ENCODE measurements at regions not wholly inside any gene's neighbourhood (a gene's known extent, or its start where the extent isn't known, plus 50 kb on each side); places are given as distances from the start of the nearest gene placed in this dataset.
"Not testable (repeated sequence)": the region's sequence is repeated elsewhere in the genome, so short reads cannot be mapped to it uniquely, and the experiment has no call there.

DNA sequence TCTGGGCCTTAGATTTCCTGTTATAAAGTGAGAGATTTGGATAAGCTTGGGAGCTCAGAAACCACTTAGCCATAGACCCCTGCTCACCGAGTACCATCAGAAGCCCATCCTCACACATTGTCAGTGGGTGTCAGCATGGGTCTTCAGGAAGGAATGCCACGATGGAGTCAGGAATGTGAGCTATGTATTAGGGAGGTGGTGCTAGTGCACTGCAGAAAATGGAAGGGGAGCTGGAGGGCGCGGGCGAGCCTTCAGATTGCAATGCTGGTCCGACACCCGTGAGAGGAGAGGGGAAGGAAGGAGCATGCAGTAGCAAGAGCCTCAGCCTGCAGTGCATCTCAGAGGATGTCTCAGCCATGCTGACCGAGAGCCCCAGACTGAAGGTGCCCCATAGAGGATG is 294.5 kb downstream of the FOXL1 start:
- DNase-seq: no peak

DNA sequence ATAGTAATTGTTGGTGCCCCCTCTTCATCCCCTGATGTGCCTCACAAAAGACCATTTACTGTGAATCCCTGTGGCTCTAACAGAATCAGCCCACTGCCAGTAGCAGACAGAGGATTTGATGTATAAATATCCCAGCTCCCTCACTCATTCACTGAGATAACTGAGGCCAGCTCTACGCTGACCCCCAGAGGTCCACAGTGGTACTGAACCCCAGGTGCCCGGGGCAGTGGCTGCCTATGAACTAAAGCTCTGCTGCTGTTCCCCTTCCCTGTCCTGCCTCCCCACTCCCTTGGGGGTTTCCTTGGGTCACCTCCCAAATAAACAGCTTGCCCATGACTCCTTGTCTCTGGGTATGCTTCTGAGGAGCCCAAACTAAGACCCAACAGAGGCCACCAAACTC is 295.8 kb downstream of the FOXL1 start:
- peak; percentile 58 to 61 for DNase-seq

DNA sequence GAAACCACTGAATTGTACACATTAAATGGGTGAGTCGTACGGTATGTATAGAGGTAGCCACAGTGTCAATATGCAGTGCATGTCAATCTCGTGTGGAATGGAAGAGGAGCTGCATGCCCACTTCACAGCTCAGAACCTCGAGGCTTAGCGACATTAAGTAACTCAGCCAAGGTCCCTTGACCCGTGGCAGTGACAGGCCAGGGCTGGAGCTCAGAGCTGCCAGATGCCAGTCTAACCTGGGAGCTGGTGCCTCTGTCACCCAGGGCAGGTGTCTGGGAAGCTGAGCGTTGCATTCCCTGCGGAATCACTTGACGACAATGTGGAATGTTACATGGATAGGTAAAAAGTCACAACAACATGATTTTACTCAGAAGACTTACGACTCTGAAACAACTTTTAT is 298.1 kb downstream of the FOXL1 start:
- no peak for DNase-seq

DNA sequence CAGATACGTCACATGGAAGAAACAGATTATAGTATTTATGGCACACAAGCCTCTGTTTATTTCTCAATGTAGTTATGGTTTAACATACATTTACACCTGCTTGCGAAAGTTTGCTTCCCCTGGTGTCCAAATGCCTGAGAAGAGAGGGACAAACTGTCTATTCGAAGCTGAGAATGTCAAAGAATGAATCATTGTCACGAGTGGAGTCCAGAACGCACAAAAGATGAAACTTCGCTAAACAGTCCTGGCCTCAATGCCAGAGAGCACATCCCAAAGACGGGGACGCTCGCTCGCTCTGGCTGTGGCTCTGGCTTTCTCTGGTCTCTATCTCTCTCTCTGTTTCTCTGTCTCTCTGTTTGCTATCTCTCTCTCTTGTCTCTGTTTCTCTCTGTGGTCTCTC is 298.8 kb downstream of the FOXL1 start:
- DNase-seq: no peak

DNA sequence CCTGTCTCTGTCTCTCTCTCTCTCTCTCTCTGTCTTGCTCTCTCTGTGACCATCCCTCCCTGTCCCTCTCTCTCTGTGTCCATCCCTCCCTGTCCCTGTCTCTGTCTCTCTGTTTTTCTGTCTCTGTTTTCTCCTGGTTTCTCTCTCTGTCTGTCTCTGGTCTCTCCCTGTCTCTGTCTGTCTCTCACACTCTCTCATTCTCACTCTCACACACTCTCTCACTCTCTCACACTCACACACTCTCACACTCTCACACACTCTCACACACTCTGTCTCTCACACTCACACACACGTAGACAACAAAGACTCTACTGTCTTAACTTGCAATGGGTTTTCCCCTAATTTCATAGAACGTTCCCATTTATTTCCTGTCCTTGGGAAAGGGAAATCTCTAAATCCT is 299.5 kb downstream of the FOXL1 start:
- DNase-seq: no peak

DNA sequence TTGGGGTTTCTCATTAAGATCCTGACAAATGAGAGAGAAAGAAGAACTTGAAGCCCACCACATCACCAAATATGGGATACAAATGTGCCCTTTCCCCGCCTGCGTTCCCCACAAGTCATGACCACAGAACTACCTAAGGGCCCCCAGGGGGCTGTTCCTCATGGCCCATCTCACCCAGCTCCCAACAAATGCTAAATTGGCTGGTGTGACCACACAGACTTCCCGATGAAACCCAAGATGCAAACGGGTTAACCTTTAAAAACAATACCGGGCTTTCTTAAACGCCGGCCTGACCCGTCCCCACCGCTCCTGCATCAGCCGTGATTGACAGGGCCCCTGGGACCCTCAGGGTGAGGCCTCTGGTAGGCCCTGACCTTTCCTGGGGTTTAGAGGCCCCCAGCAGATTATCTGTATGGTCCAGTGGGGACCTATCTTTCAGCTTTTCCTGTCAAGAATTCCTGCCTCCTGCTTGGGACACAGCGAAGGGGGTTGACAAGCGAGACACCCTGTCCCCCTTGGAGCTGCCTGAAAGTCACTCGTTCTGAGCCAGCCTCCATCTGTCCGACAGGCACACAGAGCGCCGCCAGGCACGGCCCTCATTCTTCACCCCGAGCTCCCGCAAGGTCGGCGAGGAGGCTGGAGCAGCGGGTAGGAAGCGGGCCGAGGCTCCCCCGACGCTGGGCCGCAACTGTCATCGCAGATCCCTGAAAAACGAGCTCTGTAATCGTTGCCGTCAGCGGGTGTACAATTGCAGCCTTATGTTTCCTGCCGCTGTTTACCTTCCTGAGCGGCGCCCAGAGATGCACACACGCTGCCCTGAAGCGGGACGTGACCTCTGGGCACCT is 300.1 kb downstream of the FOXL1 start:
- DNase-seq: no peak

DNA sequence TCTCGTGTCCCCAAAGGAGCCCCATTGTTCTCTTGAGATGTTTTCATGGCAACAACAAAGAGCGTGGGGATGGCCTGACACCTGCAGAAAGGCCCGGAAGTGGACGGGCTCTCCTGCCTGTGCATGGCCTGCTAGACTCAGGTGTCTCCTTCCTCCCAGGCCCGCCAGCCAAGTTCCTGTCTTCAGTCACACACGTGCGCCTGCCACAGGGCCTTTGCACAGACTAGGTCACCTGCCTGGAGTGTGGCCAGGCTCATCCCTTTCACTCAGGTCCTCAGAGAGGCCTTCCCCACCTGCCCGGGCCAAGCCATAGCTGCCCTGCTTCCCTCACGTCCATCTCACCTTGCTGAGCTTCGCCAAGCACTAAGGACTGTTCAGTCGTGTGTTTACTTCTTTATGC is 300.9 kb downstream of the FOXL1 start:
- no peak for DNase-seq

DNA sequence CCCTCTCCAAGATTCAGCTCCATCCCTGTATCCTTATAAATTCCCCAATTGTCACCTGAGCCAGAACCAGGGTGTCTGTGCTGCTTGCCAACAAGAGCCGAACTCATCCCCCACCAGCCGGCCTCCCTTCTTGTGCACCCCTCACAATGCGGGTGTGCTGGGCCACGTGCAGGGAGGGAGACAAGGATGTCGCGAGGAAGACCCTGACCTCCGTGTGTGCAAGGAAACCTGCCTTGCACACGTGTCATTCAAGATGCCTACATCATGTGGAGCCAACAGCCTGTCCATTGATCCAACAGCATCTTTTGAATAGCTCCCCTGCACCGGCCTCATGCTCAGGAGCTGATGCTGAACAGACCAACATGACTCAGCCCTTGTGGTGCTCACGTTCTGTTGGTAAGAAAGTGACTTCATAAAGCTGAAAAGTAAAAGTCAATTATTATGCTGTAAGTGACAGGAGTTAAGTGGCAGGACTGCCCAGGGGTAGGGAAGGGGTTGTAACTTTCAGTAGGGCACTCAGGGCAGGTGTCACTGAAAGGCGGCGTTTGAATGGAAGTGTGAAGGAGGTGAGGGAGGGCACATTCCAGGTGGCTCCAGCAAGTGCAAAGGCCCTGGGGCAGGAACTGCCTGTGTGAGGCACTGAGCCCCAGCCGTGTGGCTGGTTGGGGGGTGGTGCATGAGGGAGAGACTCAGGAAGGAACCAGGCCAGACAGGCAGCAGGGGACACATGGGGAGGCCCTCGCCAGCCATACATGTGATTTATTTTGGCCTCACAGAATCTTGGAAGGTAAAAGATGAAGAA is 302.2 kb downstream of the FOXL1 start:
- no peak for DNase-seq

DNA sequence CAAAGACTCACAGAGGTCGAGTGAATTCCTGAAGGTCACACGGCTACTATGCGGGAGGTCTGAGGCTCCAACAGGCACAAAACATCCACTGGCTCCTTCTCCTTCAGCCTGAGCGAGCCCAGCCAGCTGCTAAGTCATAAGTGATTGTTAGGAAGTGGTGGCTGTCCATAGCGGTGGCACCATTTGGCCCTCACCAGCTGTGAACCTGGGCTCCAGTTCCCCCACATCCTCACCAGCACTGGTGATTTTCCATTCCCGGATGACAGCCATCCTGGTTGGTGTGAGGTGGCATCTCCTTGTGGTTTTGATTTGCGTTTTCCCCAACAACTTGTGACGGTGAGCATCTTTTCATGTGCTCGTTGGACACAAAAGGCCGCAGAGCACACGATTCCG is 302.8 kb downstream of the FOXL1 start:
- DNase-seq: no peak

DNA sequence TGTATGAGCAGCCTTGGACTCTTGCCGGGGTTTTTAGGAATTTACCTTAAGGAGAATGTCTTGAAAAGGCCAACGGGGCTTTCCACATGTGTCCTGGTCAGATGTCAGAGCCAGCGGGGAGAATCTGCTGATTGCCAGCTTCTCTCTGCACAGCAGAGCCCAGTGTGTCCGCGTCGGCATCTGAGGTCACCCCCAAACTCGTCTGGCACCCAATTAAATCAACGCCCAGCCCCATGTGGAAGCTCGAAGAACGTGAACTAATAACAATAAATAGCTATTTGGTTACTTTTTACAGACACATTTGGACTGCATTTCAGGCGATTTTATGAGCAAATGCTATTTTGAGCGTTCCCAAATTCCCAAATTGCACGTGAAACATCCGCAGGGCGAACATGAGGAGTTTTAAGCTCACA is 303.5 kb downstream of the FOXL1 start:
- no peak for DNase-seq

DNA sequence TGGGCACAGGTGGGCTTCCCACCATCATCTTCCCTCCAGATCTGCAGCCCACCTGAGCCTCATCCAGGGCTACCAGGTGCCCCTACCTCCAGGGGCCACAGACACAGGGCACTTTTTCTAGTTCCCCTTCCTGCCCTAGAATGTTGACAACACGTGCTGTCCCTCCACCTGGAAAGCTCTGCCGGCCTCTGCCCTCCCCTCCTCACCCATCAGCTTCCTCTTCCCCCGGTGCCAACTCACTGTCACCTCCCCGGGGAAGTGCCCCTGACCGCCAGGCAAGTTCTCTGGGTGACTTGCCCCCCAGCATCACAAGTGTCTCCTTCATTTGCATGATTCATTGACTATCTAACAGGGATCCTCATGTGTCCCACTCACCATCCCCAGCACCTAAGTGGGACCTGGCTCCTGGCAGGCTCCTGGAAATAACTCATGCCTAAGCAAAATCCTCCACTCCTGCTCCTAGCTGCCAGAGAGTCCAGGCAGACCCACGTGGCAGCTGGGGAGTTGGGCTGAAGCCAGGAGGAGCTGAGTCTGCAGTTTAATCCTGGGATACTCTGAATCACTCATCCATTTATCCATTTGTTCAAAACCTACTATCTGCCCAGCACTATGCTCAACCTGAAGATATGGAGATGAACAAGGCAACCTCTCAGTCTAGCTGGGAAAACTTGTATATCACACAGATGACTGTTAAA is 304.4 kb downstream of the FOXL1 start:
- DNase-seq: no peak

DNA sequence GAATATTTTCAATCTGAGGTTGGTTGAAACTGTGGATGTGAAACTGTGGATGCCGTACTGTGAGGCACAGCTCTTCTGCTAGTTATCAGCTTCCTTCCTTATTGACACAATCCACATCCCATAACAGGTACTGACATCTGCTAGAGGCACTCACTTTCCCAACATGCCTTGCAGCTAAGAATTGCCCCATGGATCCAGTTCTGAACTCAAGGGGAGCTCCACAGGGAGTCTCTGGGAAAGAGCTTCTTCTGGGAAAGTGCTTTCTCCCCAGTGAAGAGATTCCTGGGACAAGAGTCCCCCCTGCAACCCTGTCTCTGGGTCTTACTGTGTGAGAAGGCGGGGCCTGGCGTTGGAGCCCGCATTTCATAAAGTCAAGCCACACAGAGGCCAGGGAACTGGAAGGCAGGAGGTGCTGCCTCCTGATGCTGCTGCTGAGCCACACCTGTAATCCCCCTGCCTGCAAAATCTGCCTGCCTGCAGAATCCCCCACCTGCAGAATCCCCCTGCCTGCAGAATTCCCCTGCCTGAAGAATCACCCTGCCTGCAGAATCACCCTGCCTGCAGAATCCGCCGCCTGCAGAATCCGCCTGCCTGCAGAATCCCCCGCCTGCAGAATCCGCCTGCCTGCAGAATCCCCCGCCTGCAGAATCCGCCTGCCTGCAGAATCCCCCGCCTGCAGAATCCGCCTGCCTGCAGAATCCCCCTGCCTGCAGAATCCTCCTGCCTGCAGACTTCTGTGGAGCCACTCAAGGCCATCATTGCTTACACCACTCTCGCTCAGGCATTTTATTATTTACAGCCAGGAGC is 305.4 kb downstream of the FOXL1 start:
- no peak for DNase-seq

DNA sequence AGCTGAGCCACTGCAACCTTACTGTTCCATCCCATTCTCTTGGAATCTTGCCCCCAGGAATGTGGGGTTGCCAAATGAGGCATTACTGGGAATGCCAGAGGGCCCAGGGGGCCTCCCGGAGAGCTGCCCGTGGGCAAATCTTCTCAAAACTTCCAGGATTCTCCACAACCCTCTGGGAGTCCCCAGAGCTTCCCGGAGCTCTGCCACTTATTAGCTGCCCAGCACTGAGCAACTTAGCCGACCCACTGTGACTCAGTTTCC is 306.0 kb downstream of the FOXL1 start:
- DNase-seq: no peak

DNA sequence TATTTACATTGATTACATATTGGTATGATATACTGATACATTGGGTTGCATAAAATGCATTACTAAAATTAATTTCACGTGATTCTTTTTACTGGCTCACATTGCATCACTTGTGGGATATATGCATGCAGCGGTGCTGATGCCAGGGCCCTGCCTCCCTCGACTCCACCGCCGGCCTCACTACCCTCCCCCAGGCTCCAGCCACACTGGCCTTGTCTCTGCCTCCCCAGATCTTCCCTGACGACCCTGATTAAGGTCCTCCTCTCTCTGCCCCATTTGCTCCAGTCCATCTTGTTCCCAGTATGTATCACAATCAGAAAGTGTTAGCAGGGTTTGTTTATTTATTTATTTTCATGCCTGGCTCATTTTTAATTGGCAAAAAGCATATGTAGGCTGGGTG is 306.8 kb downstream of the FOXL1 start:
- DNase-seq: no peak

DNA sequence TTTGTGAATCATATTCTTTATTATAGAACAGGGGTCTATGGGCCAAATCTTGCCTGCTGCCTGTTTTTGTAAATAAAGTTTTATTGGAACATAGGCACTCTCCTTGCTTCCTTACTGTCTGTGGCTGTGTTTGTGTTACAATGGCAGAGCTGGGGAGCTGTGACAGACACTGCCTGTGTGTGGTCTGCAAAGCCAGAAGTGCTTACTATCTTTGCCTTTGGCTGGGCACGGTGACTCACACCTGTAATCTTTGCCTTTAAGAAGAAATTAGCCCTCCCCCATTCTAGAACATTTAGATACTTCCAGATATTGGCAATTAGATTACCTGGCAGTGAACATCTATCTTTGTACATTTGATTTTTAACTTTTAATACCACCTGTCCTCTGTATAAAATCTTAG is 308.3 kb downstream of the FOXL1 start:
- DNase-seq: no peak

DNA sequence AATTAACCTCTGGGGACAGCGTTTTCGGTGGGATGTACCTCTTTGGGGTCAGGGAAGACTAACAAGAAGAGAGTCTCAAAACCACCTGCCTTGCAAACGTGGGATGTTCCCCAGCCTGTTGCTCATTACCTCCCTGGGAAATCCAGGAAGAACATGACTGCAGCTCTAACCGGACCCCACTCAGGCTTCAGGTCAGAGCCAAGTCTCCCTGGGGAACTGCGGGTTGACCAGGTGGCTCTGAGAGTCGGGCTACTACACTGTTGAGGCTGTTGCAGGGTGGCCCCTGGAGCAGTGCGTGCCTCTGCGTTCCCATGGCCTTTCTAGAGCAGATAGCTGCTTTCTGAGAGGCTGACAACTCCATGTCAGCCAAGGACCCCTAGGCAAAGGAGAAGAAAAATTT is 309.1 kb downstream of the FOXL1 start:
- DNase-seq: no peak

DNA sequence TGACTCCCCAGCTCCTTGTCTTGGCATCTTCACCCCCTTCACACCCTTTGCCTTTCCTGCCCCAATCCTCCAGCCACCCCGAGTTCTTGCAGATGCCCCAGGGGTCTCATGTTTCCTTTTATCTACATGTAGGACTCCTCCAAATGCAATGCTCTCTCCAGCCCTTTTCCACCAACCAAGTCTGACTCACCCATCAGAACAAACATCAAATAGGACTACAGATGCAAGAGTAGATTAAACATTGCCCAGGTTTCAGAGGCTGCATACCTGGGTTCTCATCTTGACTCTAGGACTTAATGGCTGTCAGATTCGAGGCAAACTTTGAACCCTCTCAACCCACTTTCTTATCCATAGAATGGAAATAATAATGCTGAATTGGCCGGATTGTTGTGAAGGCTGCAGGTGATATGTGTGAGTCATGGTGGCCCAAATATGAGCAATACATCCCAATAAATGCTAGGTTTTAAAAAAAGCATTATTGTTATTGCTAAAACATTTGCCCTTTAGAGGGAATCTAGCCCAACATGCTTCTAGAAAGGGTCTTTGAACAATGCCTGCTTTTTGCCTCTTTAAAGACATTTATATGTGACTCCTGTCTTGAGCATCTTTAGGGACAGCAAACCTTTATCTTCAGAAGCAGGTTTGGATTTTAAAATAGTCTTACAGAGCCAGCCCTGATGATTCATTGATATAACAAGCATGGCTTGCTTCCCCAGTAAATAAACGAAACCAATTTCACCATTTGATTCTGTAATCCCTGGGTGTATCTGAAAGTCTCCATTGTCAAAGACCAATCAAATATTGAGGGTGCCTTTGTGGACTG is 310.1 kb downstream of the FOXL1 start:
- DNase-seq: no peak

DNA sequence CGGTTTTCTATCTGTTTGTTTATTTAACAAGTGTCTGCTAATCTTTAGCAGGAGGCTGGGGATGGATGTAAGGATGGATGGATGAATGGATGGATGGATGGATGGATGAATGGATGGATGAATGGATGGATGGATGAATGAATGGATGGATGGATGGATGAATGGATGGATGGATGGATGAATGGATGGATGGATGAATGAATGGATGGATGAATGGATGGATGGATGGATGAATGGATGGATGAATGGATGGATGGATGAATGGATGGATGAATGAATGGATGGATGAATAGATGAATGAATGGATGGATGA is 310.7 kb downstream of the FOXL1 start:
- DNase-seq: not testable (repeated sequence)

DNA sequence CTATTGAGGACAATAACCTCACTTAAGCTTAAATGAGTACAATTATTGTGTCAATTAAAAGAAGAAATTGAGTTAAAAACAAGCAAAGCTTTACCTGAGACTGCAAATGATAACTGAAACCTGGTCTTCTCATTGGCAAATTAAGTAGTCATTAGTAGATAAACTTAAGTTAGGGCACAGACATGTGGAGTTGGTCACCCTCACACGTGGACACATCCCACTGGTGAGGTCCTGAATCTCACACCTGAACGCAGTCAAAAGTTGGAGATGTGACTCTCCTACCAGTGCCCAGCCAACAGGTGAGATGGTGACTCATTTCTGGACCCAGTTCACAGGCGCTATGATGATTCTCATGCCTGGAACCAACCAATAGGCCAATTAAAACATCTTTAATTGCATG is 311.6 kb downstream of the FOXL1 start:
- no peak for DNase-seq

DNA sequence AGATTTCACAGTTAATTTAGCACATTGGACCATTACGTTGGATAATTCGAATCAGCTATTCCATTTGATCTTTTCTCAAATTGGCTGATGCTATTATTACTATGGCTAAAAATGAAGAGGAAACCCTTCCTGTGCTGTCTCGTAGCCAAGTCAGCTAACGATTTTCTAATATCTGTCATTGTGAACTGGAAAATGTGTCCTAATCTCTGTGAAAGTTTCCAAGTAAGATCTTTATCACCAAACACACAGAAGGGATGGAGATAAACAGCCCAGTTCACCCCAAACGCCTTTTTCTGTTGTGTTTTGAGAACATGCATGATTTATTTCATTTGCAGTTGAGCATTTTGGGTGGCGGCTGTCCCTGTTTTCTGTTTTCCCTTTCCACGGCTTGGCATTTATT is 312.8 kb downstream of the FOXL1 start:
- DNase-seq: no peak

DNA sequence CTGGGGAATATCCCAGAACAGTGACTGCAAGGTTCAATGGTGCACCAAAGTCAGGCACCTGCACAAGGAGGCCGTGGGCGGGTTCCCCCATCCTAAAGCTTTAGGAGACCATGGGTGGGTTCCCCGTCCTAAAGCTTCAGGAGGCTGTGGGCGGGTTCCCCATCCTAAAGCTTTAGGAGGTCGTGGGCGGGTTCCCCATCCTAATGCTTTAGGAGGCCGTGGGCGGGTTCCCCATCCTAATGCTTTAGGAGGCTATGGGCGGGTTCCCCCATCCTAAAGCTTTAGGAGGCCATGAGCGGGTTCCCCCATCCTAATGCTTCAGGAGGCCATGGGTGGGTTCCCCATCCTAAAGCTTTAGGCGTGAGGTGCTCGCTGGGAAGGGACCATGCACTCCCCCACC is 313.3 kb downstream of the FOXL1 start:
- DNase-seq: no peak

DNA sequence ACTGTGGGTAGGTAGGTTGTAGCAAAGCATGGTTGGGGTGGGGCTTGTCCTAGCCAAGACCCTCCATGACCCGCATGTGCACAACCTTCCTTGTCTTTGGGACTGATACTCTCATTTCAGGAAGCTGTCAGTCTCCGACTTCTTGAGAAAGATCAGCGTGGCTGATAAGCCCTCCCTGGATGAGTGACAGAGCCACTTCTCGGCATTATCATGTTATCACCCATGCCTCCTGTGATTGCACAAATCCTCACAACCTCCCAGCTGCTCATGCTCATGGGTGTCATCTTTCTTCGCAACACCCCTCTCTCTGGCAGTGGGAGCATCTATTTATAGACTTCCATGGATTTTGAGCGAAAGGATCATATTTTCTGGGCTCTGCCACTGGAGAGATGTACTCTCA is 314.2 kb downstream of the FOXL1 start:
- no peak for DNase-seq

DNA sequence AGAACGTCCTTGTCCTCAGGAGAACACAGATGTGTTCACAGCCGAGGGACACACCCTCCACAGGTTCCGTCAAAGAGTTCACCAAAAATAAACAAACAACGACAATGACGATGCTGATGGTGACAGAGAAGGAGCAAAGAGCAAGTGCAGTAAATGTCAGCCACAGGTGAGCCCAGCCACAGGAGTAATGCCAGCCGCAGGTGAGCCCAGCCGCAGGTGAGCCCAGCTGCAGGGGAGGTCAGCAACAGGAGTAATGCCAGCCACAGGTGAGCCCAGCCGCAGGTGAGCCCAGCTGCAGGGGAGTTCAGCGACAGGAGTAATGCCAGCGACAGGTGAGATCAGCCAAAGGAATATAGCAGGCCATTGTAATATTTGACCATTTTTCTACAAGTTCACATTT is 315.2 kb downstream of the FOXL1 start:
- DNase-seq: no peak

Data from activated T-cell treated with anti-CD3 and anti-CD28 coated beads, Interleukin-2, amount 50 U/mL, for 48 hours (primary cell).